HCT116 (cell line): ENCODE measurements at regions not wholly inside any gene's neighbourhood (a gene's known extent, or its start where the extent isn't known, plus 50 kb on each side); places are given as distances from the start of the nearest gene placed in this dataset.

Experiments used
- ATAC-seq: fragments of 200-7000 bp; cut with Tn5 transposase; 2 replicates; pipeline ENCODE4 v1.9.1; 2020; ENCODE audit warnings: mild to moderate bottlenecking, moderate library complexity
- BruUV-seq: library from RNA; stranded (reverse); fragments of 400-500 nt; replicated peaks from 2 replicates; lab custom pipeline; 2021; lab: Mats Ljungman, UMichigan
- CTCF ChIA-PET: fragments of 300-600 bp; sonication (Branson Sonifier 250); formaldehyde crosslinking; loops from one replicate; lab custom pipeline; 2021; ENCODE audit warnings: antibody characterized with exemption; lab: Charles Lee
- POLR2A ChIA-PET: fragments of 300-600, 350-600 bp; sonication (Branson Sonifier 250); formaldehyde crosslinking; loops from one replicate; lab custom pipeline; 2021; ENCODE audit warnings: antibody characterized with exemption; lab: Charles Lee
- RAD21 ChIA-PET, 2 experiments: fragments of 300-600 bp; sonication (Branson Sonifier 250); formaldehyde crosslinking; loops; one replicate each; lab custom pipeline; 2023; ENCODE audit warnings: low total read pairs in 2 of 2; ENCODE audit not compliant: uncharacterized antibody in 2 of 2, unreplicated experiment in 2 of 2, low non-redundant PET in 1 of 2; lab: Charles Lee
- DNase-seq: peaks from one replicate; pipeline ENCODE4 v3.0.0-alpha.2; 2010; ENCODE audit warnings: low read depth, low spot score
- H2AFZ ChIP-seq: fragments of 200-600 bp; shearing (Covaris generic), sonication (generic); 2 replicates; pipeline ENCODE4 v1.6.1; 2017; ENCODE audit warnings: low read depth, mixed run types, mixed read lengths, antibody characterized with exemption, low read length; ENCODE audit not compliant: poor library complexity, severe bottlenecking
- H3K27ac ChIP-seq: 2 replicates; pipeline ENCODE4 v1.5.1; 2012; ENCODE audit warnings: low read depth, low read length
- H3K27me3 ChIP-seq: fragments of 200-600 bp; sonication (generic); 2 replicates; pipeline ENCODE4 v1.6.1; 2016; ENCODE audit warnings: mixed run types, low read length, mixed read lengths; ENCODE audit not compliant: insufficient read depth
- H3K36me3 ChIP-seq, 2 experiments: fragments of 200-500 bp in 1 of 2; fragments of 200-600 bp in 1 of 2; sonication (Bioruptor generic) in 1 of 2; sonication (generic) in 1 of 2; 2 replicates each; pipeline versions ENCODE4 v1.5.1 to v1.6.1; 2014 to 2016; ENCODE audit warnings: low read length in 2 of 2, inconsistent platforms in 1 of 2, mixed read lengths in 1 of 2, mixed run types in 1 of 2; ENCODE audit not compliant: insufficient read depth in 2 of 2, control insufficient read depth in 1 of 2
- H3K4me1 ChIP-seq, 2 experiments: fragments of 200-600 bp in 1 of 2; sonication (generic) in 1 of 2; 2 replicates each; pipeline versions ENCODE4 v1.5.1 to v1.6.1; 2012 to 2017; ENCODE audit warnings: low read length in 2 of 2, inconsistent platforms in 1 of 2, mild to moderate bottlenecking in 1 of 2, mixed read lengths in 1 of 2, mixed run types in 1 of 2, moderate library complexity in 1 of 2; ENCODE audit not compliant: insufficient read depth in 2 of 2, control insufficient read depth in 1 of 2
- H3K4me2 ChIP-seq: fragments of 200-600 bp; sonication (generic); 2 replicates; pipeline ENCODE4 v1.6.1; 2017; ENCODE audit warnings: mixed run types, low read length, mixed read lengths
- H3K4me3 ChIP-seq, 2 experiments: fragments of 200-600 bp in 1 of 2; sonication (generic) in 1 of 2; replicated peaks in 1 of 2; 2 replicates each; pipeline ENCODE4 v1.5.1; 2011 to 2016; ENCODE audit warnings: low read length in 2 of 2, control low read depth in 1 of 2, low read depth in 1 of 2, mild to moderate bottlenecking in 1 of 2, mixed read lengths in 1 of 2, mixed run types in 1 of 2
- H3K79me2 ChIP-seq: fragments of 200-600 bp; sonication (generic); 2 replicates; pipeline ENCODE4 v1.6.1; 2017; ENCODE audit warnings: mild to moderate bottlenecking, mixed run types, low read length, moderate library complexity, mixed read lengths; ENCODE audit not compliant: insufficient read depth
- H3K9ac ChIP-seq: fragments of 200-600 bp; sonication (generic); 2 replicates; pipeline ENCODE4 v1.6.1; 2016; ENCODE audit warnings: low read length, mixed read lengths
- H3K9me2 ChIP-seq: fragments of 200-600 bp; sonication (generic), shearing (Covaris generic); 2 replicates; pipeline ENCODE4 v1.6.1; 2017; ENCODE audit warnings: mixed run types, mild to moderate bottlenecking, moderate library complexity; ENCODE audit not compliant: insufficient read depth
- H3K9me3 ChIP-seq, 2 experiments: fragments of 200-500 bp in 1 of 2; fragments of 200-600 bp in 1 of 2; sonication (Bioruptor generic) in 1 of 2; sonication (generic) in 1 of 2; 2 replicates each; pipeline ENCODE4 v1.6.1; 2014 to 2017; ENCODE audit warnings: low read length in 2 of 2, mixed read lengths in 2 of 2, inconsistent platforms in 1 of 2, low read depth in 1 of 2, mild to moderate bottlenecking in 1 of 2, mixed run types in 1 of 2, moderate library complexity in 1 of 2; ENCODE audit not compliant: control insufficient read depth in 1 of 2, insufficient read depth in 1 of 2
- H4K20me1 ChIP-seq: fragments of 200-600 bp; sonication (generic), shearing (Covaris generic); 2 replicates; pipeline ENCODE4 v1.6.1; 2017; ENCODE audit warnings: mixed run types, mild to moderate bottlenecking, moderate library complexity; ENCODE audit not compliant: insufficient read depth
- CBX3 ChIP-seq: IDR thresholded peaks from 2 replicates; pipeline ENCODE4 v1.6.1; 2012; ENCODE audit warnings: low read depth
- EGR1 ChIP-seq: IDR thresholded peaks from 2 replicates; pipeline ENCODE4 v1.6.1; 2012; ENCODE audit warnings: low read depth
- ELF1 ChIP-seq: IDR thresholded peaks from 2 replicates; pipeline ENCODE4 v1.6.1; 2012; ENCODE audit warnings: low read depth, borderline replicate concordance
- EZH2 ChIP-seq: fragments of 200-600 bp; sonication (generic); IDR thresholded peaks from 2 replicates; pipeline ENCODE4 v1.6.1; 2017; ENCODE audit warnings: antibody characterized with exemption, mixed run types
- FOSL1 ChIP-seq: IDR thresholded peaks from 2 replicates; pipeline ENCODE4 v1.6.1; 2012; ENCODE audit warnings: low read depth
- JUND ChIP-seq: IDR thresholded peaks from 2 replicates; pipeline ENCODE4 v1.6.1; 2012
- MAX ChIP-seq: IDR thresholded peaks from 2 replicates; pipeline ENCODE4 v1.6.1; 2012
- REST ChIP-seq: IDR thresholded peaks from 2 replicates; pipeline ENCODE4 v1.6.1; 2012; ENCODE audit warnings: low read depth
- SIN3A ChIP-seq: IDR thresholded peaks from 2 replicates; pipeline ENCODE4 v1.6.1; 2012; ENCODE audit warnings: low read depth
- SP1 ChIP-seq: IDR thresholded peaks from 2 replicates; pipeline ENCODE4 v1.6.1; 2012; ENCODE audit warnings: low read depth
- YY1 ChIP-seq: IDR thresholded peaks from 2 replicates; pipeline ENCODE4 v1.6.1; 2011; ENCODE audit warnings: low read length, low read depth, moderate library complexity, mild to moderate bottlenecking; ENCODE audit not compliant: insufficient replicate concordance; ENCODE audit errors: extremely low read depth
- ZBTB33 ChIP-seq: IDR thresholded peaks from 2 replicates; pipeline ENCODE4 v1.6.1; 2011; ENCODE audit warnings: mild to moderate bottlenecking, low read length, moderate library complexity; ENCODE audit not compliant: insufficient replicate concordance; ENCODE audit errors: extremely low read depth
- ZFX ChIP-seq: fragments of 450-650 bp; IDR thresholded peaks from 2 replicates; pipeline ENCODE4 v1.6.1; 2017
- ZNF274 ChIP-seq: fragments of 200-500 bp; sonication (Bioruptor generic); IDR thresholded peaks from 2 replicates; pipeline ENCODE4 v1.6.1; 2014; ENCODE audit warnings: mild to moderate bottlenecking, low read depth, low read length, inconsistent platforms
- intact Hi-C: fragments of 100-400 bp; cut with micrococcal nuclease; formaldehyde crosslinking; loops from 2 replicates; pipeline ENCODE4 v1.10.0; 2022

GRCh38 chr1:59100708-59101374 is 196.1 kb upstream of the FGGY start (continued):
- TF ChIP-seq ZBTB33 = no peak
- TF ChIP-seq, all 23 proteins: peak for 0

GRCh38 chr1:59101518-59101917 is 195.4 kb upstream of the FGGY start:
- no peak overlapping the region for H2AFZ ChIP-seq

GRCh38 chr1:59103457-59103856 is 193.4 kb upstream of the FGGY start:
- Histone ChIP-seq H3K9me2 (no peaks in the 10 kb centered on the region), H3K79me2 (no peaks in the 10 kb centered on the region), H3K4me1 (no peaks in the 10 kb centered on the region), H3K9ac (no peak overlapping the region), H4K20me1 (no peaks in the 10 kb centered on the region), H3K4me2 (no peak overlapping the region), H3K27ac (no peak overlapping the region), H3K9me3 (no peaks in the 10 kb centered on the region), H3K36me3 (no peaks in the 10 kb centered on the region), H3K4me3 (no peak overlapping the region), H3K27me3 (no peaks in the 10 kb centered on the region), H2AFZ (no peak overlapping the region)
- POLR2A ChIA-PET = no interaction called here
- ATAC-seq (no peak), DNase-seq (no peak)
- CTCF ChIA-PET = no interaction called here
- intact Hi-C loops = no loop called here
- RAD21 ChIA-PET = no interaction called here
- no TSS peak for BruUV-seq
- TF ChIP-seq ELF1 (no peak), CBX3 (no peak), ZFX (no peak), MAX (no peak), ZNF274 (no peak), SIN3A (no peak), SP1 (no peak), FOSL1 (no peak), JUND (no peak), REST (no peak), EGR1 (no peak), YY1 (no peak)

More at GRCh38 chr1:59101518-59101917, 195.4 kb upstream of the FGGY start:
- TF ChIP-seq EZH2 (no peak), CBX3 (no peak)
- BruUV-seq = no TSS peak
- no peaks in the 10 kb centered on the region for H3K4me1 ChIP-seq
- RAD21 ChIA-PET = no interaction called here
- CTCF ChIA-PET = no interaction called here
- H3K4me3 ChIP-seq = no peak overlapping the region
- H3K9me3 ChIP-seq = no peaks in the 10 kb centered on the region
- no peaks in the 10 kb centered on the region for H3K27me3 ChIP-seq
- no peak overlapping the region for H3K27ac ChIP-seq
- H3K9ac ChIP-seq = no peak overlapping the region
- intact Hi-C loops = no loop called here
- POLR2A ChIA-PET = no interaction called here
- H3K36me3 ChIP-seq = no peaks in the 10 kb centered on the region
- H3K79me2 ChIP-seq = no peaks in the 10 kb centered on the region
- no peak for DNase-seq
- ATAC-seq = no peak
- H3K4me2 ChIP-seq = no peak overlapping the region
- H4K20me1 ChIP-seq = no peaks in the 10 kb centered on the region
- H3K9me2 ChIP-seq = no peaks in the 10 kb centered on the region
